SK-N-SH (cell line): ENCODE measurements at regions not wholly inside any gene's neighbourhood (a gene's known extent, or its start where the extent isn't known, plus 50 kb on each side); places are given as distances from the start of the nearest gene placed in this dataset.
A peak's percentile ranks its signal among the peaks of the same experiment; 100 is the strongest.

Source experiments
- CTCF ChIA-PET: fragments of 300-600, 350-600 bp; formaldehyde crosslinking; extraction: SDS; loops from one replicate; lab custom pipeline; 2021; lab: Yijun Ruan, JAX
- POLR2A ChIA-PET: fragments of 350-600 bp; sonication (Branson Sonifier 250); formaldehyde crosslinking; extraction: SDS; loops from one replicate; lab custom pipeline; 2020; ENCODE audit warnings: antibody characterized with exemption, inconsistent platforms; lab: Yijun Ruan, JAX
- DNase-seq: peaks from one replicate; pipeline ENCODE4 v3.0.0; 2012
- H2AFZ ChIP-seq: fragments of 200-600 bp; sonication (generic); 2 replicates; pipeline ENCODE4 v1.8.1; 2016; ENCODE audit warnings: antibody characterized with exemption, mild to moderate bottlenecking, low read depth
- H3F3A ChIP-seq: fragments of 200-600 bp; sonication (generic); replicated peaks from 2 replicates; pipeline ENCODE3; 2016; ENCODE audit warnings: antibody characterized with exemption, mild to moderate bottlenecking; ENCODE audit not compliant: insufficient read depth
- H3K27ac ChIP-seq, 2 experiments: fragments of 200-500 bp in 1 of 2; fragments of 200-600 bp in 1 of 2; sonication (Bioruptor generic) in 1 of 2; sonication (generic), shearing (Covaris generic) in 1 of 2; 2 replicates each; pipeline versions ENCODE4 v1.5.1 to v1.6.1; 2014 to 2016; ENCODE audit warnings: low read depth in 2 of 2, inconsistent platforms in 1 of 2, low read length in 1 of 2, mild to moderate bottlenecking in 1 of 2, mixed read lengths in 1 of 2
- H3K27me3 ChIP-seq: fragments of 200-600 bp; sonication (generic), shearing (Covaris generic); 2 replicates; pipeline ENCODE4 v1.6.1; 2016; ENCODE audit warnings: mixed run types; ENCODE audit not compliant: insufficient read depth
- H3K36me3 ChIP-seq, 2 experiments: fragments of 200-500 bp in 1 of 2; fragments of 200-600 bp in 1 of 2; sonication (Bioruptor generic) in 1 of 2; sonication (generic) in 1 of 2; replicated peaks in 1 of 2; 2 replicates each; pipeline versions ENCODE3 to v1.5.1; 2014 to 2016; ENCODE audit warnings: low read length in 1 of 2, mild to moderate bottlenecking in 1 of 2; ENCODE audit not compliant: insufficient read depth in 2 of 2, control insufficient read depth in 1 of 2
- H3K4me1 ChIP-seq, 2 experiments: fragments of 200-500 bp in 1 of 2; fragments of 200-600 bp in 1 of 2; sonication (Bioruptor generic) in 1 of 2; sonication (generic), shearing (Covaris generic) in 1 of 2; 2 replicates each; pipeline versions ENCODE4 v1.5.1 to v1.6.1; 2014 to 2016; ENCODE audit warnings: low read depth in 1 of 2, low read length in 1 of 2, mixed run types in 1 of 2; ENCODE audit not compliant: insufficient read depth in 2 of 2, control insufficient read depth in 1 of 2
- H3K4me2 ChIP-seq: fragments of 200-600 bp; sonication (generic), shearing (Covaris generic); 2 replicates; pipeline ENCODE4 v1.6.1; 2017; ENCODE audit warnings: mixed run types
- H3K4me3 ChIP-seq, 2 experiments: fragments of 200-500 bp in 1 of 2; fragments of 200-600 bp in 1 of 2; sonication (Bioruptor generic) in 1 of 2; sonication (generic), shearing (Covaris generic) in 1 of 2; 2 replicates each; pipeline versions ENCODE4 v1.5.1 to v1.8.1; 2014 to 2016; ENCODE audit warnings: low read depth in 2 of 2, inconsistent platforms in 1 of 2, low read length in 1 of 2, mild to moderate bottlenecking in 1 of 2, mixed read lengths in 1 of 2, moderate library complexity in 1 of 2
- H3K79me2 ChIP-seq: fragments of 200-600 bp; sonication (generic); 2 replicates; pipeline ENCODE4 v1.8.1; 2017; ENCODE audit warnings: mild to moderate bottlenecking; ENCODE audit not compliant: insufficient read depth
- H3K9ac ChIP-seq: fragments of 200-600 bp; sonication (generic); 2 replicates; pipeline ENCODE4 v1.6.1; 2017; ENCODE audit warnings: mixed run types
- H3K9me2 ChIP-seq: fragments of 200-600 bp; sonication (generic); 2 replicates; pipeline ENCODE4 v1.6.1; 2017; ENCODE audit warnings: mixed run types
- H3K9me3 ChIP-seq: fragments of 200-600 bp; sonication (generic); 2 replicates; pipeline ENCODE4 v1.6.1; 2017; ENCODE audit warnings: mixed run types, mild to moderate bottlenecking, moderate library complexity
- H4K20me1 ChIP-seq: fragments of 200-600 bp; sonication (generic); 2 replicates; pipeline ENCODE4 v1.6.1; 2017; ENCODE audit warnings: mild to moderate bottlenecking, mixed run types; ENCODE audit not compliant: insufficient read depth
- CHD2 ChIP-seq: fragments of 150-350 bp; IDR thresholded peaks from 2 replicates; pipeline ENCODE4 v1.6.1; 2018; ENCODE audit warnings: low read length; ENCODE audit not compliant: partially characterized antibody
- ELF1 ChIP-seq: IDR thresholded peaks from 2 replicates; pipeline ENCODE4 v1.4.0; 2012
- EP300 ChIP-seq, 2 experiments: IDR thresholded peaks; 2 replicates each; pipeline versions ENCODE4 v1.4.0 to v1.6.1; 2012; ENCODE audit warnings: borderline replicate concordance in 1 of 2, low read depth in 1 of 2, low read length in 1 of 2
- EZH2phosphoT487 ChIP-seq: fragments of 200-600 bp; sonication (generic); IDR thresholded peaks from 2 replicates; pipeline ENCODE4 v1.6.1; 2017; ENCODE audit warnings: low read depth, mixed run types, mild to moderate bottlenecking, antibody characterized with exemption, moderate library complexity, borderline replicate concordance
- FOXJ3 ChIP-seq: sonication (generic); formaldehyde crosslinking; IDR thresholded peaks from 2 replicates; pipeline ENCODE4 v1.5.1; 2020; ENCODE audit warnings: mild to moderate bottlenecking, missing genetic modification reagents
- GABPA ChIP-seq: IDR thresholded peaks from 2 replicates; pipeline ENCODE4 v1.4.0; 2012; ENCODE audit warnings: low read depth, mild to moderate bottlenecking
- GATA2 ChIP-seq: sonication (generic); formaldehyde crosslinking; IDR thresholded peaks from 2 replicates; pipeline ENCODE4 v1.5.0; 2020; ENCODE audit warnings: mild to moderate bottlenecking, missing genetic modification reagents
- MXI1 ChIP-seq: IDR thresholded peaks from 2 replicates; pipeline ENCODE4 v1.6.1; 2012; ENCODE audit warnings: mild to moderate bottlenecking, low read depth, low read length, improper control_type of control experiment
- NRF1 ChIP-seq: IDR thresholded peaks from 2 replicates; pipeline ENCODE4 v1.6.1; 2012; ENCODE audit warnings: low read depth, mild to moderate bottlenecking, low read length
- RAD21 ChIP-seq: IDR thresholded peaks from 2 replicates; pipeline ENCODE4 v1.6.1; 2012; ENCODE audit warnings: mild to moderate bottlenecking, low read length
- RCOR1 ChIP-seq: fragments of 150-350 bp; IDR thresholded peaks from 2 replicates; pipeline ENCODE4 v1.6.1; 2017; ENCODE audit warnings: antibody characterized with exemption, low read length
- RXRA ChIP-seq: IDR thresholded peaks from 2 replicates; pipeline ENCODE4 v1.4.0; 2012; ENCODE audit warnings: low read depth, mild to moderate bottlenecking, borderline replicate concordance
- SMC3 ChIP-seq: IDR thresholded peaks from 2 replicates; pipeline ENCODE4 v1.6.1; 2012; ENCODE audit warnings: low read depth, low read length, improper control_type of control experiment
- WGBS: methylation state at CpG from one replicate; pipeline ENCODE4 v1.1.6; 2017; ENCODE audit warnings: low lambda C conversion rate; 5-methylcytosine and 5-hydroxymethylcytosine counted together
- TF ChIP-seq, protein P1 (sequence below): fragments of 150-350 bp; IDR thresholded peaks from 2 replicates; pipeline ENCODE4 v1.6.1; 2016; ENCODE audit warnings: mild to moderate bottlenecking, low read depth, low read length
- TF ChIP-seq, protein P2 (sequence below): IDR thresholded peaks from 2 replicates; pipeline ENCODE4 v1.4.0; 2012; ENCODE audit warnings: low read depth, borderline replicate concordance
- TF ChIP-seq, protein P3 (sequence below): fragments of 200-600 bp; sonication (generic); IDR thresholded peaks from 2 replicates; pipeline ENCODE4 v1.6.1; 2017; ENCODE audit warnings: antibody characterized with exemption, mild to moderate bottlenecking, moderate library complexity
- TF ChIP-seq, protein P4 (sequence below): IDR thresholded peaks from 2 replicates; pipeline ENCODE4; 2012
- TF ChIP-seq, protein P5 (sequence below): IDR thresholded peaks from 2 replicates; pipeline ENCODE4 v1.6.1; 2012; ENCODE audit warnings: mild to moderate bottlenecking, low read depth, low read length, moderate library complexity

DNA sequence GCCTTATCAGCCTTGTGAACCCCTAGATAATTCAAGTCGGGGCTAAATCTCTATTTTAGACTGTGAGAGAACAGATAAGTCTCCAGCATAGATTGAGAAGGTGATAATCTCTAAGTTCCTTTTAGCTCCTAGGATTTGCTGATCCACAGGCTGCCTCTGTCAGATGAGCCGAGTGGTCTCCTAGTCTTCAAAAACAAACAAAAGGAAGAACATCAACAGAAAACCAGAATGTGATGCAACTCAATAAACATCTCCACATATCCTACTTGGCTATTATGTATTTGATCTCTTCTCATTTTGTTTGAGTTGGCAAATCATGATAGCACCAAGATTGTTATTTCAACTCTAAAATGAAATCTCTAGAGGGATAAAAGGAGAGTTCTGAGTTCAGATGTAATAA lies 88.4 kb upstream of the SLC7A11 start (continued):
- TF ChIP-seq, protein P1, sequence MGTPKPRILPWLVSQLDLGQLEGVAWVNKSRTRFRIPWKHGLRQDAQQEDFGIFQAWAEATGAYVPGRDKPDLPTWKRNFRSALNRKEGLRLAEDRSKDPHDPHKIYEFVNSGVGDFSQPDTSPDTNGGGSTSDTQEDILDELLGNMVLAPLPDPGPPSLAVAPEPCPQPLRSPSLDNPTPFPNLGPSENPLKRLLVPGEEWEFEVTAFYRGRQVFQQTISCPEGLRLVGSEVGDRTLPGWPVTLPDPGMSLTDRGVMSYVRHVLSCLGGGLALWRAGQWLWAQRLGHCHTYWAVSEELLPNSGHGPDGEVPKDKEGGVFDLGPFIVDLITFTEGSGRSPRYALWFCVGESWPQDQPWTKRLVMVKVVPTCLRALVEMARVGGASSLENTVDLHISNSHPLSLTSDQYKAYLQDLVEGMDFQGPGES, result no peak

DNA sequence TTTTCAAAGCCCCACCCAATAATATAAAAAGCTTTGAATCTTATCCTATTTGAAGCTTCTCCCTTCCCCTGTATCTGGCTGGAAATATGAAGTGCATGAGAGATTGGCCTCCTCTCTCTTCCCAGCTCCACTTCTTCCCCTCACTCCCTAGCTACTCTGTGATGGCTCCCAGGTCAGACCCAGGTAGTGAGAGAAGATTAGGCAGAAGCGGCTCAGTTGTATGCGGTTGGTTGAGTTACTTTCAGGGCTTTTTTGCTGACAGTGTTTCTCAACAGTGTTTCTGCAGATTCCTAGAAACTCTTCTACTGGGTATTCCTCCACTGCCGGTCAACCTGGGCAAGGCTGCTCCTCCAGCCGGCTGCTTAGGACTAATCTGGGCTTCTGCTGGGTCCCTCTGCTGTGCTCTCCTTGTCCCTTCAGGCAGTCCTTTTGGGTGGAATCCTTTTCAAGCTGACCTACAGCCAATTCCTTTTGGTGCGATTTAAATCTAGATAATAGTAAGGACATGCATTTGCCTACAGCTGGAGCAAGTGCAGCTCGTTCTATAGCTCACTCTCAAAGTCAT lies 87.4 kb upstream of the SLC7A11 start:
- H3K4me1 ChIP-seq, result no peaks in the 10 kb centered on the region
- 85% methylated on average over 6 of the region's 6 CpGs for WGBS
- no peaks in the 10 kb centered on the region for H3F3A ChIP-seq
- no peaks in the 10 kb centered on the region for H4K20me1 ChIP-seq
- no peaks in the 10 kb centered on the region for H3K9me3 ChIP-seq
- ChIA-PET POLR2A (no interaction called here), CTCF (interaction anchor here (1.2 kb wide), 1 partner anchor 12 kb away, joined by 3 read pairs; no protein-coding TSS in a partner anchor)
- no peaks in the 10 kb centered on the region for H3K36me3 ChIP-seq
- H3K4me2 ChIP-seq, result no peak overlapping the region
- no peak overlapping the region for H3K4me3 ChIP-seq
- DNase-seq, result no peak
- no peak for TF ChIP-seq RCOR1
- no peak for TF ChIP-seq GABPA
- TF ChIP-seq GATA2, result no peak
- no peak for TF ChIP-seq MXI1
- no peak for TF ChIP-seq EZH2phosphoT487
- TF ChIP-seq CHD2, result no peak
- TF ChIP-seq, protein P2, sequence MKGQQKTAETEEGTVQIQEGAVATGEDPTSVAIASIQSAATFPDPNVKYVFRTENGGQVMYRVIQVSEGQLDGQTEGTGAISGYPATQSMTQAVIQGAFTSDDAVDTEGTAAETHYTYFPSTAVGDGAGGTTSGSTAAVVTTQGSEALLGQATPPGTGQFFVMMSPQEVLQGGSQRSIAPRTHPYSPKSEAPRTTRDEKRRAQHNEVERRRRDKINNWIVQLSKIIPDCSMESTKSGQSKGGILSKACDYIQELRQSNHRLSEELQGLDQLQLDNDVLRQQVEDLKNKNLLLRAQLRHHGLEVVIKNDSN, result no peak
- no peak for TF ChIP-seq SMC3
- H2AFZ ChIP-seq, result no peak overlapping the region
- H3K27ac ChIP-seq, result no peak overlapping the region
- H3K9ac ChIP-seq, result no peak overlapping the region
- H3K79me2 ChIP-seq, result no peaks in the 10 kb centered on the region
- no peaks in the 10 kb centered on the region for H3K9me2 ChIP-seq
- no peaks in the 10 kb centered on the region for H3K27me3 ChIP-seq

DNA sequence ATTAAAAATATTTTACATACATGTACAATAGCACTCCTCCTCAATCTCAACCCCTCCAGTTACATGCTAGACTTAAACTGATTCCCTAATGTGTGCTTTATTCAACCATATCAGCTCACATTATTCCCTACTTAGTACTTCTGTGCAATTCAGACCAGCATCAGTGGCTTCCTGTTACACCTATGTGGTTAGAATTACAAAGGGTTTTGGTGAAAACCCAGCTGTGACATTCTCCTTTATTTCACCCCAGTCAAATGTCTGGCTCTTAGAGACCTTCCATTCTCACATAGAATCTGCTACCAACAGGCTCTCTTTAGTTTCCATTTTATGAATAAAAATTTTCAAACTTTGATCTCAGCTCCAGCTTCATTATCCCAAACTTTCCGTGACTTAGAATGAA lies 85.2 kb upstream of the SLC7A11 start:
- Histone ChIP-seq H3K27ac (no peak overlapping the region), H3K4me3 (no peak overlapping the region), H4K20me1 (no peaks in the 10 kb centered on the region), H3K27me3 (no peaks in the 10 kb centered on the region), H3F3A (no peaks in the 10 kb centered on the region), H3K9me3 (no peaks in the 10 kb centered on the region), H2AFZ (peak overlapping the region; percentile 41; the same call in 1 of the 2 replicates), H3K4me1 (no peaks in the 10 kb centered on the region), H3K9ac (no peak overlapping the region), H3K9me2 (no peaks in the 10 kb centered on the region), H3K4me2 (no peak overlapping the region), H3K79me2 (no peaks in the 10 kb centered on the region), H3K36me3 (no peaks in the 10 kb centered on the region)
- WGBS, result 95% methylated on average over 1 of the region's 1 CpG
- POLR2A ChIA-PET, result no interaction called here
- CTCF ChIA-PET, result interaction anchor here (0.8 to 1.2 kb wide), 2 partner anchors 15 to 29 kb away, joined by 3 read pairs; no protein-coding TSS in a partner anchor
- DNase-seq, result no peak
- TF ChIP-seq EP300 (IDR thresholded peaks at IDR 0.05; ENCODE audit: borderline replicate concordance in 1 of 2, low read depth in 1 of 2, low read length in 1 of 2), result no peak
- TF ChIP-seq, protein P3, sequence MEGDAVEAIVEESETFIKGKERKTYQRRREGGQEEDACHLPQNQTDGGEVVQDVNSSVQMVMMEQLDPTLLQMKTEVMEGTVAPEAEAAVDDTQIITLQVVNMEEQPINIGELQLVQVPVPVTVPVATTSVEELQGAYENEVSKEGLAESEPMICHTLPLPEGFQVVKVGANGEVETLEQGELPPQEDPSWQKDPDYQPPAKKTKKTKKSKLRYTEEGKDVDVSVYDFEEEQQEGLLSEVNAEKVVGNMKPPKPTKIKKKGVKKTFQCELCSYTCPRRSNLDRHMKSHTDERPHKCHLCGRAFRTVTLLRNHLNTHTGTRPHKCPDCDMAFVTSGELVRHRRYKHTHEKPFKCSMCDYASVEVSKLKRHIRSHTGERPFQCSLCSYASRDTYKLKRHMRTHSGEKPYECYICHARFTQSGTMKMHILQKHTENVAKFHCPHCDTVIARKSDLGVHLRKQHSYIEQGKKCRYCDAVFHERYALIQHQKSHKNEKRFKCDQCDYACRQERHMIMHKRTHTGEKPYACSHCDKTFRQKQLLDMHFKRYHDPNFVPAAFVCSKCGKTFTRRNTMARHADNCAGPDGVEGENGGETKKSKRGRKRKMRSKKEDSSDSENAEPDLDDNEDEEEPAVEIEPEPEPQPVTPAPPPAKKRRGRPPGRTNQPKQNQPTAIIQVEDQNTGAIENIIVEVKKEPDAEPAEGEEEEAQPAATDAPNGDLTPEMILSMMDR, result no peak
- no peak for TF ChIP-seq ELF1
- TF ChIP-seq, protein P4, sequence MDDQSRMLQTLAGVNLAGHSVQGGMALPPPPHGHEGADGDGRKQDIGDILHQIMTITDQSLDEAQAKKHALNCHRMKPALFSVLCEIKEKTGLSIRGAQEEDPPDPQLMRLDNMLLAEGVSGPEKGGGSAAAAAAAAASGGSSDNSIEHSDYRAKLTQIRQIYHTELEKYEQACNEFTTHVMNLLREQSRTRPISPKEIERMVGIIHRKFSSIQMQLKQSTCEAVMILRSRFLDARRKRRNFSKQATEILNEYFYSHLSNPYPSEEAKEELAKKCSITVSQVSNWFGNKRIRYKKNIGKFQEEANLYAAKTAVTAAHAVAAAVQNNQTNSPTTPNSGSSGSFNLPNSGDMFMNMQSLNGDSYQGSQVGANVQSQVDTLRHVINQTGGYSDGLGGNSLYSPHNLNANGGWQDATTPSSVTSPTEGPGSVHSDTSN, result no peak
- no peak for TF ChIP-seq MXI1
- TF ChIP-seq NRF1, result no peak
- no peak for TF ChIP-seq RAD21
- TF ChIP-seq RXRA, result no peak
- TF ChIP-seq, protein P5, sequence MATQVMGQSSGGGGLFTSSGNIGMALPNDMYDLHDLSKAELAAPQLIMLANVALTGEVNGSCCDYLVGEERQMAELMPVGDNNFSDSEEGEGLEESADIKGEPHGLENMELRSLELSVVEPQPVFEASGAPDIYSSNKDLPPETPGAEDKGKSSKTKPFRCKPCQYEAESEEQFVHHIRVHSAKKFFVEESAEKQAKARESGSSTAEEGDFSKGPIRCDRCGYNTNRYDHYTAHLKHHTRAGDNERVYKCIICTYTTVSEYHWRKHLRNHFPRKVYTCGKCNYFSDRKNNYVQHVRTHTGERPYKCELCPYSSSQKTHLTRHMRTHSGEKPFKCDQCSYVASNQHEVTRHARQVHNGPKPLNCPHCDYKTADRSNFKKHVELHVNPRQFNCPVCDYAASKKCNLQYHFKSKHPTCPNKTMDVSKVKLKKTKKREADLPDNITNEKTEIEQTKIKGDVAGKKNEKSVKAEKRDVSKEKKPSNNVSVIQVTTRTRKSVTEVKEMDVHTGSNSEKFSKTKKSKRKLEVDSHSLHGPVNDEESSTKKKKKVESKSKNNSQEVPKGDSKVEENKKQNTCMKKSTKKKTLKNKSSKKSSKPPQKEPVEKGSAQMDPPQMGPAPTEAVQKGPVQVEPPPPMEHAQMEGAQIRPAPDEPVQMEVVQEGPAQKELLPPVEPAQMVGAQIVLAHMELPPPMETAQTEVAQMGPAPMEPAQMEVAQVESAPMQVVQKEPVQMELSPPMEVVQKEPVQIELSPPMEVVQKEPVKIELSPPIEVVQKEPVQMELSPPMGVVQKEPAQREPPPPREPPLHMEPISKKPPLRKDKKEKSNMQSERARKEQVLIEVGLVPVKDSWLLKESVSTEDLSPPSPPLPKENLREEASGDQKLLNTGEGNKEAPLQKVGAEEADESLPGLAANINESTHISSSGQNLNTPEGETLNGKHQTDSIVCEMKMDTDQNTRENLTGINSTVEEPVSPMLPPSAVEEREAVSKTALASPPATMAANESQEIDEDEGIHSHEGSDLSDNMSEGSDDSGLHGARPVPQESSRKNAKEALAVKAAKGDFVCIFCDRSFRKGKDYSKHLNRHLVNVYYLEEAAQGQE, result no peak
- TF ChIP-seq FOXJ3 (CRISPR knock-in tag), result no peak
